ENCODE measurements at regions not wholly inside any gene's neighbourhood (a gene's known extent, or its start where the extent isn't known, plus 50 kb on each side); places are given as distances from the start of the nearest gene placed in this dataset.

GRCh38 chr16:9258423-9259051, 167.1 kb downstream of the HAPSTR1 start:
- ATAC-seq = no peak
- TF ChIP-seq ZC3H10 (CRISPR knock-in tag; IDR thresholded peaks at IDR 0.05) = no peak
- TF ChIP-seq, protein P1, sequence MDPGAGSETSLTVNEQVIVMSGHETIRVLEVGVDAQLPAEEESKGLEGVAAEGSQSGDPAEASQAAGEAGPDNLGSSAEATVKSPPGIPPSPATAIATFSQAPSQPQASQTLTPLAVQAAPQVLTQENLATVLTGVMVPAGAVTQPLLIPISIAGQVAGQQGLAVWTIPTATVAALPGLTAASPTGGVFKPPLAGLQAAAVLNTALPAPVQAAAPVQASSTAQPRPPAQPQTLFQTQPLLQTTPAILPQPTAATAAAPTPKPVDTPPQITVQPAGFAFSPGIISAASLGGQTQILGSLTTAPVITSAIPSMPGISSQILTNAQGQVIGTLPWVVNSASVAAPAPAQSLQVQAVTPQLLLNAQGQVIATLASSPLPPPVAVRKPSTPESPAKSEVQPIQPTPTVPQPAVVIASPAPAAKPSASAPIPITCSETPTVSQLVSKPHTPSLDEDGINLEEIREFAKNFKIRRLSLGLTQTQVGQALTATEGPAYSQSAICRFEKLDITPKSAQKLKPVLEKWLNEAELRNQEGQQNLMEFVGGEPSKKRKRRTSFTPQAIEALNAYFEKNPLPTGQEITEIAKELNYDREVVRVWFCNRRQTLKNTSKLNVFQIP (CRISPR knock-in tag; IDR thresholded peaks at IDR 0.05; ENCODE audit: borderline replicate concordance, low read depth) = no peak
- TF ChIP-seq ZFP3 (CRISPR knock-in tag; IDR thresholded peaks at IDR 0.05) = no peak
- TF ChIP-seq, protein P2, sequence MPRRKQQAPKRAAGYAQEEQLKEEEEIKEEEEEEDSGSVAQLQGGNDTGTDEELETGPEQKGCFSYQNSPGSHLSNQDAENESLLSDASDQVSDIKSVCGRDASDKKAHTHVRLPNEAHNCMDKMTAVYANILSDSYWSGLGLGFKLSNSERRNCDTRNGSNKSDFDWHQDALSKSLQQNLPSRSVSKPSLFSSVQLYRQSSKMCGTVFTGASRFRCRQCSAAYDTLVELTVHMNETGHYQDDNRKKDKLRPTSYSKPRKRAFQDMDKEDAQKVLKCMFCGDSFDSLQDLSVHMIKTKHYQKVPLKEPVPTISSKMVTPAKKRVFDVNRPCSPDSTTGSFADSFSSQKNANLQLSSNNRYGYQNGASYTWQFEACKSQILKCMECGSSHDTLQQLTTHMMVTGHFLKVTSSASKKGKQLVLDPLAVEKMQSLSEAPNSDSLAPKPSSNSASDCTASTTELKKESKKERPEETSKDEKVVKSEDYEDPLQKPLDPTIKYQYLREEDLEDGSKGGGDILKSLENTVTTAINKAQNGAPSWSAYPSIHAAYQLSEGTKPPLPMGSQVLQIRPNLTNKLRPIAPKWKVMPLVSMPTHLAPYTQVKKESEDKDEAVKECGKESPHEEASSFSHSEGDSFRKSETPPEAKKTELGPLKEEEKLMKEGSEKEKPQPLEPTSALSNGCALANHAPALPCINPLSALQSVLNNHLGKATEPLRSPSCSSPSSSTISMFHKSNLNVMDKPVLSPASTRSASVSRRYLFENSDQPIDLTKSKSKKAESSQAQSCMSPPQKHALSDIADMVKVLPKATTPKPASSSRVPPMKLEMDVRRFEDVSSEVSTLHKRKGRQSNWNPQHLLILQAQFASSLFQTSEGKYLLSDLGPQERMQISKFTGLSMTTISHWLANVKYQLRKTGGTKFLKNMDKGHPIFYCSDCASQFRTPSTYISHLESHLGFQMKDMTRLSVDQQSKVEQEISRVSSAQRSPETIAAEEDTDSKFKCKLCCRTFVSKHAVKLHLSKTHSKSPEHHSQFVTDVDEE (CRISPR knock-in tag; IDR thresholded peaks at IDR 0.05) = no peak
- TF ChIP-seq, protein P3, sequence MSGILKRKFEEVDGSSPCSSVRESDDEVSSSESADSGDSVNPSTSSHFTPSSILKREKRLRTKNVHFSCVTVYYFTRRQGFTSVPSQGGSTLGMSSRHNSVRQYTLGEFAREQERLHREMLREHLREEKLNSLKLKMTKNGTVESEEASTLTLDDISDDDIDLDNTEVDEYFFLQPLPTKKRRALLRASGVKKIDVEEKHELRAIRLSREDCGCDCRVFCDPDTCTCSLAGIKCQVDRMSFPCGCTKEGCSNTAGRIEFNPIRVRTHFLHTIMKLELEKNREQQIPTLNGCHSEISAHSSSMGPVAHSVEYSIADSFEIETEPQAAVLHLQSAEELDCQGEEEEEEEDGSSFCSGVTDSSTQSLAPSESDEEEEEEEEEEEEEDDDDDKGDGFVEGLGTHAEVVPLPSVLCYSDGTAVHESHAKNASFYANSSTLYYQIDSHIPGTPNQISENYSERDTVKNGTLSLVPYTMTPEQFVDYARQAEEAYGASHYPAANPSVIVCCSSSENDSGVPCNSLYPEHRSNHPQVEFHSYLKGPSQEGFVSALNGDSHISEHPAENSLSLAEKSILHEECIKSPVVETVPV (CRISPR knock-in tag; IDR thresholded peaks at IDR 0.05) = no peak
- TF ChIP-seq TOX (CRISPR knock-in tag; IDR thresholded peaks at IDR 0.05; ENCODE audit: borderline replicate concordance) = no peak

DNA sequence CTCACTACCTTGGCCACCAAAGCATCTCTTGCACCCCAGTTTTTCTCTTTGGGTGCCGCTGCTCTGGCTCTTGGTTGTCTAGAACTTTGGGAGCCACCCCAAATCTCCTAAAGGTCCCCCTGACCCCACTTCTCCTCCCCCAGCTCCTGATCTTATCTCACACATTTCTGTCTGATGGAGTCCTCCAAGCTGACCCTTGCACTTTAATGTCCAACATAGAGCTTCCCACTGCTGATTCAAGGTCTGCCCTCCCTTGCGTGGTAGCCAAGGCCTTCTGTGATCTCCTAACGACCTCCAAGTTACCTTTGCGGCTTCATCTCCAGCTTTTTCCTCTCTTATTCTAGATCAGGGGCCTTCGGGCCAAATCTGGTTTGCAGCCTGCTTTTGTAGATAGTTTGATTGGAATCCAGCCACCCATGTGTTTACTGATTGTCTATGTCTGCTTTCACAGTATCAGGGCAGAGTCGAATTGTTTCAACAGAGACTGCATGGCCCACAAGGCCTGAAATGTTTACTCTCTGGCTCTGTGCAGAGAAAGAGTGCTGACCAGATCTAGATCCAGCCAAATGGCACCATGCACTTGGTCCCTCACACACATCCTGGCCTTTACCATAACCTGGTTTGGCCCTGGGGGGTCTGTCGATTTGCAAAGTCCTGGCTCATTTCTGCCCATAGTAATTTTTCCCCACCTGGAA, 168.6 kb downstream of the HAPSTR1 start:
- TF ChIP-seq ESRRG (CRISPR knock-in tag; IDR thresholded peaks at IDR 0.05) (no peak), PATZ1 (CRISPR knock-in tag; IDR thresholded peaks at IDR 0.05; ENCODE audit: borderline replicate concordance) (no peak), GLIS3 (CRISPR knock-in tag; IDR thresholded peaks at IDR 0.05) (no peak)
- ATAC-seq = no peak

DNA sequence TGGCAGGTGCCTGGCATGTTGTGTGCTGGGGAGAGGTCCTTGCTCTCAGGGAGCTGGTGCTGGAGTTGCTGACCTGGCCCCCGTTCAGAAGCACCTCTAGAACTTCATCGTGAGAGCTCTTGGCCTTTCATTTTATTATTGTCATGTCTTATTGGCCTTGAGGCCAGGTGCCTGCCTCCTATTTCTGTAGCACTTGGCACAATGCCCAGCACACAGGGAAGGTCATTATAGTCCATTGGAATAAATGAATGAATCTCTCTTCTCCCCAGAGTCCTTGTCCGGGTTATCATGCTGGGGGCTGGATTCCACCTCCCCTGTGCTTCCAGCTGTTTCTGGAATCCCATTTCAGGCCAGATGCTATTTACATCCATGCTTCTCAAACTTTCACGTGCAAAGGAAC, 169.2 kb downstream of the HAPSTR1 start:
- TF ChIP-seq RARB (CRISPR knock-in tag; IDR thresholded peaks at IDR 0.05) (no peak), TOX (CRISPR knock-in tag; IDR thresholded peaks at IDR 0.05; ENCODE audit: borderline replicate concordance) (no peak)
- no peak for ATAC-seq

- no peak for ATAC-seq
- no peak for TF ChIP-seq SNAI2 (CRISPR knock-in tag; IDR thresholded peaks at IDR 0.05)
- no peak for TF ChIP-seq ARNTL (CRISPR knock-in tag; IDR thresholded peaks at IDR 0.05; ENCODE audit: borderline replicate concordance, low read depth)
- TF ChIP-seq ZNF70 (CRISPR knock-in tag; IDR thresholded peaks at IDR 0.05) = no peak
- TF ChIP-seq TCF4 (CRISPR knock-in tag; IDR thresholded peaks at IDR 0.05; ENCODE audit: borderline replicate concordance) = no peak
- TF ChIP-seq, protein P1 (CRISPR knock-in tag; IDR thresholded peaks at IDR 0.05; ENCODE audit: borderline replicate concordance, low read depth) = no peak
- no peak for TF ChIP-seq GLIS3 (CRISPR knock-in tag; IDR thresholded peaks at IDR 0.05)
- no peak for TF ChIP-seq ZFP3 (CRISPR knock-in tag; IDR thresholded peaks at IDR 0.05)
- no peak for TF ChIP-seq ZNF565 (CRISPR knock-in tag; conservative IDR thresholded peaks at IDR 0.05; ENCODE audit: low read depth)
These were observed 169.9 kb downstream of the HAPSTR1 start for GRCh38 chr16:9261376-9261775.

Data from SK-N-SH treated with all-trans-retinoic acid at 6 μM for 48 hours (cell line).